ENCODE measurements at regions not wholly inside any gene's neighbourhood (a gene's known extent, or its start where the extent isn't known, plus 50 kb on each side); places are given as distances from the start of the nearest gene placed in this dataset.

GRCh38 chr13:19075418-19075817, 106.2 kb downstream of the TUBA3C start:
- TF ChIP-seq, protein P1, sequence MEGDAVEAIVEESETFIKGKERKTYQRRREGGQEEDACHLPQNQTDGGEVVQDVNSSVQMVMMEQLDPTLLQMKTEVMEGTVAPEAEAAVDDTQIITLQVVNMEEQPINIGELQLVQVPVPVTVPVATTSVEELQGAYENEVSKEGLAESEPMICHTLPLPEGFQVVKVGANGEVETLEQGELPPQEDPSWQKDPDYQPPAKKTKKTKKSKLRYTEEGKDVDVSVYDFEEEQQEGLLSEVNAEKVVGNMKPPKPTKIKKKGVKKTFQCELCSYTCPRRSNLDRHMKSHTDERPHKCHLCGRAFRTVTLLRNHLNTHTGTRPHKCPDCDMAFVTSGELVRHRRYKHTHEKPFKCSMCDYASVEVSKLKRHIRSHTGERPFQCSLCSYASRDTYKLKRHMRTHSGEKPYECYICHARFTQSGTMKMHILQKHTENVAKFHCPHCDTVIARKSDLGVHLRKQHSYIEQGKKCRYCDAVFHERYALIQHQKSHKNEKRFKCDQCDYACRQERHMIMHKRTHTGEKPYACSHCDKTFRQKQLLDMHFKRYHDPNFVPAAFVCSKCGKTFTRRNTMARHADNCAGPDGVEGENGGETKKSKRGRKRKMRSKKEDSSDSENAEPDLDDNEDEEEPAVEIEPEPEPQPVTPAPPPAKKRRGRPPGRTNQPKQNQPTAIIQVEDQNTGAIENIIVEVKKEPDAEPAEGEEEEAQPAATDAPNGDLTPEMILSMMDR (IDR thresholded peaks at IDR 0.05), result no peak
- TF ChIP-seq POLR2A (IDR thresholded peaks at IDR 0.05), result no peak

Measured in gastroesophageal sphincter (tissue), 3 donors.